Glomerular visceral epithelial cell (primary cell): ENCODE measurements at regions not wholly inside any gene's neighbourhood (a gene's known extent, or its start where the extent isn't known, plus 50 kb on each side); places are given as distances from the start of the nearest gene placed in this dataset.

Experiments used
- DNase-seq: peaks from one replicate; pipeline ENCODE4 v3.0.0-alpha.2; 2016; ENCODE audit errors: extremely low spot score

GRCh38 chr2:47265158-47265557 lies 88.8 kb upstream of the CALM2 start:
- no peak for DNase-seq

- DNase-seq, result no peak
Measured at GRCh38 chr2:47264686-47265085, 88.4 kb upstream of the CALM2 start.

GRCh38 chr2:47264143-47264542 lies 87.8 kb upstream of the CALM2 start:
- DNase-seq, result no peak

GRCh38 chr2:47262657-47263056 lies 86.3 kb upstream of the CALM2 start:
- no peak for DNase-seq

GRCh38 chr2:47260971-47261370 lies 84.7 kb upstream of the CALM2 start:
- no peak for DNase-seq

GRCh38 chr2:47259829-47260228 lies 83.5 kb upstream of the CALM2 start:
- no peak for DNase-seq

GRCh38 chr2:47257946-47258348 lies 81.6 kb upstream of the CALM2 start:
- no peak for DNase-seq

GRCh38 chr2:47256416-47257087 lies 80.2 kb upstream of the CALM2 start:
- DNase-seq, result no peak

- no peak for DNase-seq
Measured at GRCh38 chr2:47255794-47256193, 79.5 kb upstream of the CALM2 start.

- no peak for DNase-seq
Measured at GRCh38 chr2:47254464-47254863, 78.2 kb upstream of the CALM2 start.

- DNase-seq, result no peak
Measured at GRCh38 chr2:47253447-47253846, 77.1 kb upstream of the CALM2 start.

- DNase-seq, result peak; percentile 50
Measured at GRCh38 chr2:47251404-47251675, 75.0 kb upstream of the CALM2 start.

- DNase-seq, result peak; percentile 52
Measured at GRCh38 chr2:47250586-47251403, 74.5 kb upstream of the CALM2 start.

GRCh38 chr2:47249931-47250330 lies 73.6 kb upstream of the CALM2 start:
- DNase-seq, result no peak

GRCh38 chr2:47249157-47249900 lies 73.0 kb upstream of the CALM2 start:
- peak; percentile 33 for DNase-seq

- DNase-seq, result no peak
Measured at GRCh38 chr2:47243596-47244323, 67.4 kb upstream of the CALM2 start.

- DNase-seq, result no peak
Measured at GRCh38 chr2:47241715-47242114, 65.4 kb upstream of the CALM2 start.

GRCh38 chr2:47239119-47239969 lies 63.0 kb upstream of the CALM2 start:
- DNase-seq, result no peak

GRCh38 chr2:47238638-47239037 lies 62.3 kb upstream of the CALM2 start:
- DNase-seq, result no peak

GRCh38 chr2:47237375-47238334 lies 61.3 kb upstream of the CALM2 start:
- no peak for DNase-seq
